HG03175 (cell line): ENCODE measurements at regions not wholly inside any gene's neighbourhood (a gene's known extent, or its start where the extent isn't known, plus 50 kb on each side); places are given as distances from the start of the nearest gene placed in this dataset.

Experiments
- ATAC-seq: cut with Tn5 transposase; IDR thresholded peaks from one replicate; pipeline ENCODE4 v1.9.1; 2021; ENCODE audit warnings: mild to moderate bottlenecking, moderate library complexity; ENCODE audit not compliant: unreplicated experiment

DNA sequence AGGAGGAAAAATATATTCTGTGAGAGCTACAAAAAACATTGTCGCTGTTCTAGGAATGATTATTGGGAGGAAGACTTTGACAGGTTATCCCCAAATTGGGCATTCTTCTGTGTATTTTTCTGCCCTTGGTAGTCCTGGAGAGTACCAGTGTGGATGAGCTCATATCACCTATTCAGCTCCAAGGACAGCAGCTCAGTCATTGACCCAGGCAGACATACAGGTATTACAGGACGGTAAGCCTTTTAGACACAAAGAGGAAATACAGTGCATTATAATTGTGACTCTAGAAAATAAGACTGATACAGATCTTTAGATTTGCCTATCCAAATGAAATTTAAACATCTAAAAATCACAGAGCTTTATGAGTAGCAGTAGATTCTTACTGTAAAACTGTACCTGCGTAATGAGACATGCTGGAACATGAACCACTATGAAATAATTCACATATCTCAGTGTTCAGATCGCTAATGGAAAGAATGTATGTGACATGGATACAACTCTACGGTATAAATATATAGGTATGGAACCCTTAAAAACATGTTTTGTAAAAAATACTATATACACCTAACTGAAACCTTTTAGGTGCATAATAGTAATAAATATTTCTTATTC, 56.0 kb downstream of the PLK2 start:
- ATAC-seq: no peak

DNA sequence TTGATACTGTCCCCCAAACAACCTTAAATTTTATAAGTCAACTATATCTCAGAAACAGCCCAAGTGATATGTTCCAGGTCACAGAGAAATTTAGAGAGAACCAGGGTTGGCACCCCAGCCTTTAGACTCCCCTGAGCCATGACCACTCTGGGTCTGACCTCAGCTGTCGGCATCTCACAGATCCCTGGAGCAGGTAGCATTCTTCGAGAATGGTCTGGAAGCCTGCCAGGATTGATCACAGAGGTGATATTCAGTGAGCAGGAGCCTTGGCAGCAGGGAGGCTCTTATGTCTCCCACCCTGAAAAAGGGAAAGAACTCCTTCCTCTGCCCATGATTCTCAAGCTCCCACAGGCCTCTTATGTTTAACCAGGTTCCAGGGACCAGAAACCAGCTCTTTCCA, 58.2 kb downstream of the PLK2 start:
- no peak for ATAC-seq

DNA sequence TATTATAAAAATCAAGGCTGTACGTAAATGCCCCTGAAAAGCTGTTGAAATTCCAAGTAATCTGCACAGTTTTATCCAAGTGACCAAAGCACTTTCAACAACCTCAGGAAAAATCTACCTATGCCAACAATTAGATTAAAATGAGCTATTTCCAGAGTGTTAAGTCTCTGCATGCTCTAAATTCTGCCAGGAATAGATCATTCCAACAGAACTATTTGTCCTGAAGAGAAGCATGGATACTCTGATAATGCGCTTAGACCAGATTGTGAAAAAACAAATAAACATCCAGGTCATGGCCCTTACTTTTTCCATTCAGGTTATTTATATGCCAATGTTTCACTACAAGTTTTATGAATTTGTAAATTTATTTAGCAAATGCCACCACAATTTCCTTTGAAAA, 59.1 kb downstream of the PLK2 start:
- no peak for ATAC-seq

DNA sequence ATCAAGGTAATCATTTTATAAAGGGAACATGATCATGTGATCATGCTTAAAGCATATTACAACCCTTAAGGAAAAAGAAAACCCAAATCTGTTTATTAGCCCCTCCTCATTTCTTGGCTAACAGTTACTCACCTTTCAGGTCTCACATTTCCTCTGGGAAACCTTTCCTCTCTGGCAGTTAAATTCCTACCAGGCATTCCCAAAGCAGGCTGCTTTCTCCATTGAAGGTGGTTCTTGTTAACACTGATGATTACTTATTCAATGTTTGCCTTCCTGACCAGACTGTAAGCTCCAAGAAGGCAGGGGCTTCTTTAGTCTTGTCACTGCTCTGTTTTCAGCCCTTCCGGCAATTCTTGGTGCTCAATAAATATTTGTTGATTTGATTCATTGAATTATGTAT, 59.9 kb downstream of the PLK2 start:
- ATAC-seq: no peak

DNA sequence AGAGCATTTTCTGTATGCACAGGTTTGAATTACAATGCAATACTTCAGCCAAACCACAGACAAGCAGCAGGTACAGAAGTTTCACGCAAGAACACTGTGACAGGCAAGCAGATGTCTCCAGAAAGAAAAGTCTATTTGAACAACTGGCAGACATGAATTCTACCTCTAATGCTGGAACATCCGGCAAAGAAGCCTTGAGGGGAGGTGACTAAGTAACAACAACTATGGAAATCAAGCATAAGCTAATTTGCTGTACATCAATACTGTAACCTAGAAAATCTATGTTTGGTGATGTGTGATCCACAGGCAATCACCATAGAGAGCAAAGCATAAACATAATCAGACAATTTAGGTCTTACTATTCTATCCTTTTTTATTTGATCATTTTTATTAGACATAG, 65.5 kb downstream of the PLK2 start:
- no peak for ATAC-seq

DNA sequence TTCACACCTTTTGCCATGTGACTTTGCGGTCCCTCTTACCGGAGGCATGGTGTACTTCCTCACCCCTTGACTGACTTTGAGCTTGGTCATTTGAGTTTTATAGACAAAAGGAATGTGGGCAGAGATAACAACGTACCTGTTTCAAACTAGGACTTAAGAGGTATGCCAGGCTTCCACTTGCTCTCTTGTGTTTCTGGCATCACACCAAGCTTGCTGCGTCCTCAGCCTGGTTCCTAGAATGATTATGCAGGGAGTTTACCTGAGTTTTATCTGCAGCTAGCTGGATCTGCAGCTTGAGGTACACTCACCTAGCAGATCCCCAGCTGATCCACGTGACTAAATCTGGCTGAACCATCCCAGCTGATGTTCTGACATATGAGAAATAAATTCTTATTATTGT, 66.2 kb downstream of the PLK2 start:
- no peak for ATAC-seq

DNA sequence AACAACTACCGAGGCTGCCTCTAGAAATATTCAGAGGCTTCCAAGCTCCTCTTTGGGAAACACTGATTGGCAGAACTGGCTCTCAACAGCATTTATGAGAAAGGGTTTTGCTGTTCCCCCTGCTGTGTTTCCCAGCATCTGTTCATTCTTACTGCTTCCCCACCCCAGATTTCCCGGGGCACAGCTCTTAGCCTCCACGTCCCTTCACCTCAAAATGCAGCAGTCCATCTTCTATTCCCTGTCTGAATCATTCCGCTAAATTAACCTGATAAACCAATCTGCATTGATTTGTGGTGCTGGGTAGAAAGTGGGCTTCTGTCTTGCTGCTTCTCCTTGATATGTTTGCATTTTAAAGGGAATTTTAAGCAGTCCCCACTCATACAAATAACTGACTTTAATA, 67.4 kb downstream of the PLK2 start:
- ATAC-seq: no peak

DNA sequence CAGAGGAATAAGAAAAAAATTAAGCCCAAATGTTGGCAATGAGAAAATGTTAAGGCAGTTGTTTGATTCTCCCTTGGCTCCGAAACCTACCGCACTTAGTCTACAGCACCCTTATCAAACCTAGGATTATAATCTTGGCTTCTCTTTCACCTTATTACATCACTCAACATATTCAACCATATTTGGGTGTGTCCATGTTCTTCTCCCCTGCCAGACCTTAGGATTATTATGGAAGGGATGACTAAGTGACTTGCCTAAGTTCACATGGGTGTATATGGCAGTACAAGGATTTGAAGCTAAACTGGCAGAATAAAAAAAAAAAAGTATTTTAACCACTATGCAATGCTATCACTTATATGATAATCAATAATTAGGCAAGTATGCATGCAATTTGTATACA, 76.4 kb downstream of the PLK2 start:
- no peak for ATAC-seq

DNA sequence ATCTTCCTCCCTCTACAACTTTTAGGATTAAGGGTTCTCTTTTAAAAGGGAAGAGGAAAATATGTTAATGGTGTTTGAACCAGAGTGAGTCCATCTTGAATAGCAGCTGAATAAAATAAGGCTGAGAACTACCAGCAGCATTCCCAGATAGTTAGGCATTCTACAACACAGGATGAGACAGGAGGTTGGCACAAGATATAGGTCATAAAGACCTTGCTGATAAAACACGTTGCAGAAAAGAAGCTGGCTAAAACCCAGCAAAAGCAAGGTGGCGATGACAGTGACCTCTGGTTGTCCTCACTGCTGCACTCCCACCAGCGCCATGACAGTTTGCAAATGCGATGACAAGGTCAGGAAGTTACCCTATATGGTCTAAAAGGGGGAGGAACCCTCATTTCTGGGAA, 77.8 kb downstream of the PLK2 start:
- ATAC-seq: no peak

DNA sequence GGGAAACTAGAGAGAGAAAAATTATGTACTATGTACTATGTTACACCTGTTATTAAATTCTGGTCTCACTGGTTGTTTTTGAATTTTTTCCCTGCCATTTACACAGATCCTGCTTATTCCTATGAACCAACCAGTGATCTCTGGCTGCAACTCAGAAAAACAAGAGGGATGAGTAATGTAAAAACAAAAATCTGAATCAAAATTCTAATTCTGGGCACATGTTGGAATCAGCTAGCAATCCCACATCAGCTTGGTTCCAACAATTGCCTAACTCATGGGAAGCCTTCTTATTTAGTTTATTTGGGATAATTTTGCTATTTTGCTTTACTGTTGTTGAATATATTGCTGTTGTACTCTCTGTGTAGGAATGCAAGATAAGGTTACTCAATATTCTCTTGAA, 78.3 kb downstream of the PLK2 start:
- ATAC-seq: no peak

DNA sequence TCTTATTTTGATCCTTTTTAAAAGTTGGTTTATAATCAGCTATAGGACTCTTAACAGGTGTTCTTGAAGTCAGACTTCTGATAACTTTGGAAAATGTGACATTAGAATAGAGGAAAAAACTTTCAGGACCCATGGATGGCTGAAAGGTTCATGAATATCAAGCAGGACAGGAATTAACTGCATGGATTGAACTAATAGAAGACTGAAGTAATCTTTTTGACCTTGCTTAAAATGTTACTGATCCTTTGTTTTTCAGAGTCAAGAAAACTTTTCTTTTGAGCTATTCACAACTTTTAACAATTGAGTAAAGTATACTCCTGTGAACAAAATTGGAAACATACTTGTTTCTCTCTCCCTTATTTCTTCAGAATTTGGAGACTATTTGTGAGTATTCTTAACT, 79.2 kb downstream of the PLK2 start:
- ATAC-seq: no peak

DNA sequence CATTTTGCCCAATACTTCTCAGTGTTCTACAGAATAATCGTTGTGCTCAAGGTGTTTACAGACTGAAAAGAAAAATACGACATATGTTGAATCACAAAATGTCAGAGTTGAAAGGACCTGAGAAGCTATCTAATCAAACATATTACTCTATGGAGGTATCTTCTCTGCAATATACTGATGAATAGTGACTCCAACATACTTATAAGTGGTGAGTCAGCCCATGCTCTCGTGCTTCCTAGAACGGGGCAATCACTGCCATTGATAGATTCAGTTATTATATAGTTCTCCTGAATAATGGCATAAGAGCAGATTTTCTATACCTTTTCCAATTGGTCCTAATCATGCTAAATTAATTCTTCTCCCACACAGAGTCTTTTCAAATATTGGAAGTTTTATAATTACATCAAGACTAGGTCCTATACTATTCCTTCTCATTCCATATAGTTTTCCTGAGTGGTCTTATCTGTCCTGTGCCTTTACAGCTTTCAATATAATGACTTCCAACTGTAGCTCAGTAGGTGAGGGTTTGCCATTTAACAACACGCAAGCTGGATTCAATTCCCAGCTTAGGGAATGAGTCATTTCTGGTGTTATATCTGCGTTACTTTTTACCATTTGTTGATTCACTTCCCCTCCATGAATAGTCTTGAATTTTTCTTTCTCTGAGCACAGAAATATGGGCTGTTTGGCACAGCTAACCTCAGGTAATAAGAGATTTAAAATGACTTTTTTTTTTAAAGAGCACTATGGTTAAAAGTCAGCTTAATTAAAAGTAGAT, 81.1 kb downstream of the PLK2 start:
- ATAC-seq: no peak

DNA sequence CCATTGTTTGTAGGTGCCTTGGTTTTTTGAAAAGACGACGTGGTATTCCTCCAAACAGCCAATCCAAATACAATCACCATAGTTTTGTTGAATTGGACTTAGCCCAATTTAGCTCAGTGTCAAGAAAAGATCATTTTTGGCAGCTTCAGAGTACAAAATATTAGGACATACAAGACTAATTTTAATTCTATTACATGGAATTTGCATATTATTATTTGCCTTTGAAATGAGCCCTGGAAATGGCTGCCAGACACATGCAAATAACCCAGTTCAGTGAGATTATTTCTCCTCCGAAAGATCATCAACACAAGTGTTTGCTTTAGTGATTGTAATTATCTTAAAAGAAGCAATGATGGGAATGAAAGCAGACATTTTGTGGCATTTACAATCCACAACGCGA, 89.3 kb downstream of the PLK2 start:
- ATAC-seq: no peak

DNA sequence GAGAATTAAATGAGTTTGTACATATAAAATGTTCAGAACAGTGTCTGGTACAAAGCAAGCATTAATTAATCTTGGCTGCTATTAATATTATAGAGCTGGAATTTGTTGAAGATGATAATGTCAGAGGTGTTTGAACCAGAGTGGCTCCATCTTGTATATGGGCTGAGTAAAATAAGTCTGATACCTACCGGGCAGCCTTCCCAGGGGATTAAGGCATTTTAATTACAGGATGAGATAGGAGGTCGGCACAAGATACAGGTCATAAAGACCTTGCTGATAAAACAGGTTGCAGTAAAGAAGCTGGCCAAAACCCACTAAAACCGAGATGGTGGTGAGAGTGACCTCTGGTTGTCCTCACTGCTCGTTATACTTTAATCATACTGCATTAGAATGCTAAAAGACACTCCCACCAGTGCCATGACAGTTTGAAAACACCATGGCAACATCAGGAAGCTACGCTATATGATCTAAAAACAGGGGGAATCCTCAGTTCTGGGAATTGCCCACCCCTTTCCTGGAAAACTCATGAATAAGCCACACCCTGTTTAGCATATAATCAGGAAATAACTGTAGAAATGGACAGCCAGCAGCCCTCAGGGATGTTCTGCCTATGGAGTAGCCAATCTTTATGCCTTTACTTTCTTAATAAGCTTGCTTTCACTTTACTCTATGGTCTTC, 90.2 kb downstream of the PLK2 start:
- no peak for ATAC-seq

DNA sequence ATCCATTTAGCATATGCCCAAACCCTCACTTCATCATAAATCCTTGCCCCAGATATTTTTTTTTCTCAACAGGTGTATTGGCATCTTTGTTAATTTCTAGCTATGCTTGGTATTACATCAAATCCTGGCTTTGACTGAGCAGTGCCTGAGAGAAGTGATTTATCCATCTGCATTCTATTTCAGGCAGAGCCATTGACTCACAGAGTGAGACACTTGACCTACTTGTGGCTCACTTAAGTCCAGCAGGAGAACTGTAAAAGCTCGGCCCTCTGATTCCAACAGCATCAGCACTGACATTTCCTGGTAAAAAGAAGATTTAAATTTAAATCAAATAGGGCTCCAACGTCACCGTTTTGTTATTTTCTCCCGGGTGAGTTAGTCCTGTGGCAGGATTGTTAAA, 93.4 kb downstream of the PLK2 start:
- no peak for ATAC-seq

DNA sequence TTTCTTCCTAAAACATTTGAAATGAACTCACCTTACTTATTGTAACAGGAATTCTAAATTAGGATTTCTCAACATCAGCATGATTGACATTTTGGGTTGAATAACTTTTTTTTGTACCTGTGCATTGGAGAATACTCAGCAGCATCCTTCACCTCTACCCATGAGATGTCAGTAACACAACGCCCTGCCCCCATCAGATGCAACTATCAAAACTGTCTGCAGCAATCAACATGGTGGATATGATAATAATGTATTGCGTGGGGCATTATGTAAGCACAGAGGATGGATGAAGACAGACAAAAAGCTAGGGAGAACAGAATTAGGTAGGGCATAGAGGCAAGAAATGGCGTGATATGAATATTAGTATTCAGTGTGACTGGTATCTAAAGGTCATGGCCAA, 94.1 kb downstream of the PLK2 start:
- ATAC-seq: no peak

DNA sequence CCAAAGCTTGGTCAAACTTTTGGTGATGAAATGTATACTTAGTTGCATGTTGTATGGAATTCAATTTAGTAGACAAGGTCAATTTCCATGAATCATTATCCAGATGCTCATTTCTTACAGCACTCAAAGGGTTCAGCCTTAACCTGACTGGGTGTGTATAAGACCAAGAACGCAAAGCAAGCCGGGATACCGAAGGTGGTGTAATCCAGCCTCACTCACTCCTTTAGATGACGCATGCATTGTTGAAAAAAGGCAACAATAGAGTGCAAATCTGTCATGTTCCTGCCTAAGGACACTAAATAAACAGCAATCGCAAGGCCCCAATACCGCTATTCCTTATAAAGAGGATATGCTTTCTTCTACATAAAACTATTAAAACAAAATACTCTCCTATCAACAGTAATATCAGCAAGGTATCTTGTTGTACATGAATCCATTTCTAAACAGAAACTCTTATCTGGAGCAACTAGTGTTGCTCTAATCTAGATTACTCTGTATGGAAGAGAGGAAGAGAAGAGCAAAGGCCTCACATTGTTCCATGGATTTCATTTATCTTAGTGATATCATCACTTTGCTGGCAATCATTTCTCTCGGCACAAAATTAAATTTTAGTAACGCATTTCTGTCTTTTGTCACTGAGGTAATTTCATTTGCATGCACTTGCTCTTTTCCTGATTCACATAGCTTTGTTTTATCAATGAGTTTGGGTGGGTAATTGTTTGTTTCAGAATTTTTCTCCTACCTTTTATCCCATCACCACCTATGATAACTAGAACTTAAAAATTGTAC, 96.2 kb downstream of the PLK2 start:
- ATAC-seq: no peak

DNA sequence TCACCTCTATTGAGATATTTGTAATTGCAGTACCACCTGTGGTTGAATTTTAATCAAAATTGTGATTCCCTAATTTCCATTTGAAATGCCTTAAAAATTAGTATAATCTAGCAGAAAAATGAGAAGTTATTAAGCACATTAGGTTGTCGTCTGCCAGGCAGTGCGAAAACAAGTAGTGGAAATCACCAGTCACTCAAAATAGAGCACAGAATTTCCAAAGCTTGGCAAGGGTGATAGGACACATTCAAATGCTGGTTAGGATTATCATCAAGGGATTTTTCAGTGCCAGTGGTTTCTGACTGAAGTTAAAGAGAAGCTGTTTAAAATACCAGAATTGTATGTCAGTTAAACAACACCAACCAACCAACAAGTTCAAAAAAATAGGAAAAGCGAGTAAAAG, 97.8 kb downstream of the PLK2 start:
- no peak for ATAC-seq

DNA sequence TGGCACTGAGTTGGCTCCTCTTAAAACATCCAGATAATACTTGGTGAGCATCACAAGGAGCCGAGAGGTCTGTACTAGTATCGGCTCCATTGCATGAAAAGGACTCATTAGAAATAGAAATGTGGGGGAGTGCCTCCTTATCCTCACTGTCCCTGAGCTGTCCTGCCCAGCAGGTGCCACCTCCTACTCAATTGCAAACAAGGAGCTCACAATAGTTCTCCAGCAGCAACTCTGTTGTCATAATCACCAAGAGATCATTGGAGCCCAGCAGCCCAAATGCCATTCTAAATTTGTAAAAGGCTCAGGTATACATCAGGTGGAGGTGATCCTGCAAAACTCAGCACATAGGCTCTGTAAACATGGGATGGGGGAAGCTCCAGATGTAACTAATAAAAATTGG, 99.1 kb downstream of the PLK2 start:
- no peak for ATAC-seq

DNA sequence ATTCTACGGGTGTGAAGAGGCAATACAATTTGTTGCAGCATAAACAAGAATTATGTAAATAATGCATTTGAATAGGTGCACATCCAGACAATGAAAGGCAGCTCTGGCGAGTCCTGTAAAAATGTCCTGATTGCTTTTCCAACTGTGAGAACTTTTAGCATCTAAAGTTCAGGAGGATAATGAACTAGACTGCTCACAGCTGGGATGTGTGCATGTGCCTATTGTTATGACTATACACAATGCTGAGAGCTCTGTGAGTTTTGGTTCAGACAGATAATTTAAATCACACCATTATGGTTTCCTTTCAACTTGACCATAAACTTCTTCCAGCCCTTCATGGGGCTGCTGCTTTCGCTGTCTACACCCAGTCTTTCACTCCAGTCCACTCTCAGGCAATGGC, 99.9 kb downstream of the PLK2 start:
- ATAC-seq: no peak

DNA sequence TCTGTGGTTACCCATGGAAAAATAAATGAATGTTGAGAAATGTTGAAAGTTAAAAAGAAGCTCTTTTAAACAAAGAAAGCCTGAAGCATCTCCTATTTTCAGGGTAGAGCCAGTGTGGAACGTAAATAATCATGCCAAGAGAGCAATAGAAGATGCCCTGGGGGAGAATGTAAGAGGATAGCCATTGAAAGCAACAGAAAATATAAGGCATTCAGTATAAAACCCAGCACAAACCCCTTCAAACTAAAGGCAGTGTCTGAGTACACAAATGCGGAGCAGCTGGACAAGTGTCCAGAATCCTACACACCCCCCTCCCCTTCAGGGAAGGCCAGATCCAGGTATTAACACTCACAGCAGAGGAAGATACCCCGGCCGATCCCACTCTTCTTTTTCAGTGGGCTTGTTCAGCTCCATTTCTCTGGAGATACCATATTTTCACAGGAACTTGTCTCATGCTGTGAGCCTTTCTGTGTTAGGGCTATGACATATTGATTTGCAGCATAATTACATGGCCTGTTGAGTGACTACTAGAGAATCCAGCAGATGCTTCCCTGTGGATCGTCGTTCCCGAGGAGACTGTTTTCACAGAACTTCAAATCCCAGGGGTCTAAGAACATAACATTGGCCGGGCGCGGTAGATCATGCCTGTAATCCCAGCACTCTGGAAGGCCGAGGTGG, 101.2 kb downstream of the PLK2 start:
- ATAC-seq: no peak
